GM13977 (cell line): ENCODE measurements at regions not wholly inside any gene's neighbourhood (a gene's known extent, or its start where the extent isn't known, plus 50 kb on each side); places are given as distances from the start of the nearest gene placed in this dataset.
"Not testable (repeated sequence)": the region's sequence is repeated elsewhere in the genome, so short reads cannot be mapped to it uniquely, and the experiment has no call there.

Experiments
- DNase-seq: peaks from one replicate; pipeline ENCODE4 v3.0.0; 2012; ENCODE audit warnings: low spot score
- in situ Hi-C: fragments of 300-500 bp; cut with MboI; formaldehyde crosslinking; loops from one replicate; pipeline ENCODE4 v1.12.0; 2022; ENCODE audit warnings: low sequenced_read_pairs, low pct_unique_long_range_greater_than_20kb, mixed read lengths, inconsistent platforms; ENCODE audit not compliant: unreplicated experiment
- TF ChIP-seq, protein P1 (sequence below): IDR thresholded peaks from 2 replicates; pipeline ENCODE4 v1.5.1; 2012; ENCODE audit warnings: mild to moderate bottlenecking, control low read depth; ENCODE audit not compliant: insufficient read depth; ENCODE audit errors: extremely low read depth, missing control alignments

- in situ Hi-C loops, result no loop called here
- TF ChIP-seq, protein P1, sequence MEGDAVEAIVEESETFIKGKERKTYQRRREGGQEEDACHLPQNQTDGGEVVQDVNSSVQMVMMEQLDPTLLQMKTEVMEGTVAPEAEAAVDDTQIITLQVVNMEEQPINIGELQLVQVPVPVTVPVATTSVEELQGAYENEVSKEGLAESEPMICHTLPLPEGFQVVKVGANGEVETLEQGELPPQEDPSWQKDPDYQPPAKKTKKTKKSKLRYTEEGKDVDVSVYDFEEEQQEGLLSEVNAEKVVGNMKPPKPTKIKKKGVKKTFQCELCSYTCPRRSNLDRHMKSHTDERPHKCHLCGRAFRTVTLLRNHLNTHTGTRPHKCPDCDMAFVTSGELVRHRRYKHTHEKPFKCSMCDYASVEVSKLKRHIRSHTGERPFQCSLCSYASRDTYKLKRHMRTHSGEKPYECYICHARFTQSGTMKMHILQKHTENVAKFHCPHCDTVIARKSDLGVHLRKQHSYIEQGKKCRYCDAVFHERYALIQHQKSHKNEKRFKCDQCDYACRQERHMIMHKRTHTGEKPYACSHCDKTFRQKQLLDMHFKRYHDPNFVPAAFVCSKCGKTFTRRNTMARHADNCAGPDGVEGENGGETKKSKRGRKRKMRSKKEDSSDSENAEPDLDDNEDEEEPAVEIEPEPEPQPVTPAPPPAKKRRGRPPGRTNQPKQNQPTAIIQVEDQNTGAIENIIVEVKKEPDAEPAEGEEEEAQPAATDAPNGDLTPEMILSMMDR, result no peak
- DNase-seq, result no peak
Measured at GRCh38 chr7:155935005-155935557, 122.8 kb upstream of the SHH start.

- in situ Hi-C loops, DNase-seq: not testable (repeated sequence)
Measured at GRCh38 chr7:155932324-155932723, 120.1 kb upstream of the SHH start.

DNA sequence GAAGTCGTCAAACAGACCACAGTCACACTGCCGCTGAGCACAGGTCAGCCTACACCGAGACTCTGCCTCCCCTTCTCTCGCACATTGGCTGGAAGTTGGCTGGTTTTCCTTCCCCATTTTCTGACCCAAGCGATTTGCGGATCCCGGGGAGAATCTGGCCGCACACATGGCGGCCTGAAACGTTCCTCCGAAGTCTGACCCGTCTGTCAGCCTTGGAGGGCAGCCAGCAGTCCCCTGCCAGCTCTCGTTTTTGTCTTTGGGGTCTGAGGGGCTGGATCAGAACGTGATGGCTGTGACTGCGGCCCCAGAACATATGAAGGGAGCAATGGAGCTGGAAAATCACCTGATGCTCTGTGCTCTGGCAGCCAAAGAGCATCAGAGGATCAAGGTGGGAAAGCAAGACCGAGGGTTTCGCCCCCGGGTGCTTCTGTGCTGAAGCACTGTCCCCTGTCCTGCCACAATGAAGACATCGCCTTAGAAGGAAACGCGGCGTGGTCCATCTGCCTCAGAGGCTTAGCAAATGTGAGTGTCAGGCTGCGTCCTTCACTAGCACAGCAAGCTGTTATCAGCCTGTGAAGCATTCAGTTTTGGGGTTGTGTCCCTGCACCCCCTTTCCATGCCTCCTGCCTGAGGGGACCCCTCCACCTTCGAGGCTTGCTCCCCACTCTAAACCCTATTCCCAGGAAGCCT is 119.3 kb upstream of the SHH start:
- DNase-seq, result no peak
- in situ Hi-C loops, result no loop called here
- TF ChIP-seq, protein P1, result no peak

- in situ Hi-C loops, result no loop called here
- no peak for DNase-seq
- TF ChIP-seq, protein P1, result no peak
Measured at GRCh38 chr7:155930527-155930926, 118.3 kb upstream of the SHH start.

- DNase-seq, result no peak
- TF ChIP-seq, protein P1, result no peak
- in situ Hi-C loops, result no loop called here
Measured at GRCh38 chr7:155930061-155930460, 117.8 kb upstream of the SHH start.

- in situ Hi-C loops, result no loop called here
- no peak for DNase-seq
- TF ChIP-seq, protein P1, result no peak
Measured at GRCh38 chr7:155928583-155928982, 116.3 kb upstream of the SHH start.

DNA sequence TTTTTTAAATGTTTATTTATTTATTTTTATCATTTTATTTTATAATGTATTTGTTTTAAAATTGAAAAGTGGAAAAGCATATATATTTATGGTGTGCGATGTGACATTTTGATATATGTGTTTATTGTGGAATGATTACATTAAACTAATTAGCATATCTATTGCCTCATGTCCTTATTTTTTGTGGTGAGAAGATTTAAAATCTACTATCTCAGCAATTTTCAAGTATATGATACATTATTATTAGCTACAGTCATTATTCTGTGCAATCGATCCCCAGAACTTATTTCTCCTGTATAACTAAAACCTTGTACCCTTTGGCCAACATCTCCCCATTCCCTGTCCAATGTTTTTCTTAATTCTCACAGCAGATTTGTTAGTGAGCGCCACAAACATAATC is 115.6 kb upstream of the SHH start:
- in situ Hi-C loops, result no loop called here
- DNase-seq, result no peak
- TF ChIP-seq, protein P1, result no peak
